ENCODE measurements at regions not wholly inside any gene's neighbourhood (a gene's known extent, or its start where the extent isn't known, plus 50 kb on each side); places are given as distances from the start of the nearest gene placed in this dataset.
A peak's percentile ranks its signal among the peaks of the same experiment; 100 is the strongest.
"Not testable (repeated sequence)": the region's sequence is repeated elsewhere in the genome, so short reads cannot be mapped to it uniquely, and the experiment has no call there.

GRCh38 chr17:20877384-20877783, 165.4 kb downstream of the USP22 start:
- H3K4me3 ChIP-seq (ENCODE audit: low read depth, low read length); POLR2A ChIA-PET; H3K36me3 ChIP-seq (ENCODE audit: control insufficient read depth in 2 of 2, insufficient read depth in 1 of 2, low read length in 2 of 2); H3K27ac ChIP-seq (ENCODE audit: extremely low read depth, low read depth, low read length); H3K9me3 ChIP-seq (ENCODE audit: control insufficient read depth, insufficient read depth, low read depth, low read length); CTCF ChIA-PET; H3K4me1 ChIP-seq (ENCODE audit: control insufficient read depth, insufficient read depth, low read length): not testable (repeated sequence)
- peak; percentile 98 for TF ChIP-seq ZNF677 (tag by site-specific recombination; IDR thresholded peaks at IDR 0.05)

GRCh38 chr17:20890338-20890737, 152.5 kb downstream of the USP22 start:
- POLR2A ChIA-PET: no interaction called here
- CTCF ChIA-PET: no interaction called here
- Histone ChIP-seq H3K36me3 (ENCODE audit: control insufficient read depth in 2 of 2, insufficient read depth in 1 of 2, low read length in 2 of 2) (no peaks in the 10 kb centered on the region), H3K9me3 (ENCODE audit: control insufficient read depth, insufficient read depth, low read depth, low read length) (no peaks in the 10 kb centered on the region), H3K4me3 (ENCODE audit: low read depth, low read length) (no peak overlapping the region), H3K4me1 (ENCODE audit: control insufficient read depth, insufficient read depth, low read length) (peaks cover 6% of the 10 kb centered on the region), H3K27ac (ENCODE audit: extremely low read depth, low read depth, low read length) (no peak overlapping the region)
- no peak for TF ChIP-seq ZNF114 (tag by site-specific recombination; IDR thresholded peaks at IDR 0.05)
- no peak for TF ChIP-seq ZNF747 (tag by site-specific recombination; IDR thresholded peaks at IDR 0.05)
- TF ChIP-seq ZNF76 (tag by site-specific recombination; IDR thresholded peaks at IDR 0.05; ENCODE audit: borderline replicate concordance, low read depth): no peak
- peak; percentile 81 for TF ChIP-seq SCRT2 (tag by site-specific recombination; IDR thresholded peaks at IDR 0.05)
- 0 out of 2 replicates have a peak, but pooled peaks have one; percentile 75 for TF ChIP-seq SCRT1 (tag by site-specific recombination; IDR thresholded peaks at IDR 0.05; ENCODE audit: borderline replicate concordance)
- no peak for TF ChIP-seq ZNF398 (tag by site-specific recombination; IDR thresholded peaks at IDR 0.05)
- no peak for TF ChIP-seq YY2 (tag by site-specific recombination; IDR thresholded peaks at IDR 0.05)
- TF ChIP-seq HOXD13 (CRISPR knock-in tag; IDR thresholded peaks at IDR 0.05; ENCODE audit: borderline replicate concordance): no peak

GRCh38 chr17:20895426-20895825, 147.4 kb downstream of the USP22 start:
- H3K4me3 ChIP-seq (ENCODE audit: low read depth, low read length); H3K27ac ChIP-seq (ENCODE audit: extremely low read depth, low read depth, low read length); H3K36me3 ChIP-seq (ENCODE audit: control insufficient read depth in 2 of 2, insufficient read depth in 1 of 2, low read length in 2 of 2); H3K4me1 ChIP-seq (ENCODE audit: control insufficient read depth, insufficient read depth, low read length); H3K9me3 ChIP-seq (ENCODE audit: control insufficient read depth, insufficient read depth, low read depth, low read length); POLR2A ChIA-PET; CTCF ChIA-PET: not testable (repeated sequence)

- no peak overlapping the region for H3K27ac ChIP-seq (ENCODE audit: extremely low read depth, low read depth, low read length)
- POLR2A ChIA-PET: no interaction called here
- H3K9me3 ChIP-seq (ENCODE audit: control insufficient read depth, insufficient read depth, low read depth, low read length): no peaks in the 10 kb centered on the region
- CTCF ChIA-PET: no interaction called here
- H3K4me1 ChIP-seq (ENCODE audit: control insufficient read depth, insufficient read depth, low read length): no peaks in the 10 kb centered on the region
- no peaks in the 10 kb centered on the region for H3K36me3 ChIP-seq (ENCODE audit: control insufficient read depth in 2 of 2, insufficient read depth in 1 of 2, low read length in 2 of 2)
- TF ChIP-seq ZNF155 (tag by site-specific recombination; IDR thresholded peaks at IDR 0.05) (no peak), ZNF157 (tag by site-specific recombination; IDR thresholded peaks at IDR 0.05) (no peak), ZNF16 (tag by site-specific recombination; IDR thresholded peaks at IDR 0.05; ENCODE audit: low read depth) (no peak), ZNF426 (tag by site-specific recombination; IDR thresholded peaks at IDR 0.05) (no peak), ZNF76 (tag by site-specific recombination; IDR thresholded peaks at IDR 0.05; ENCODE audit: borderline replicate concordance, low read depth) (no peak), SETDB1 (IDR thresholded peaks at IDR 0.05; ENCODE audit: insufficient read length, low read length) (no peak), ZBTB7A (tag by site-specific recombination; IDR thresholded peaks at IDR 0.05; ENCODE audit: low read depth) (no peak), ZNF146 (tag by site-specific recombination; IDR thresholded peaks at IDR 0.05) (no peak), ZNF23 (tag by site-specific recombination; IDR thresholded peaks at IDR 0.05; ENCODE audit: borderline replicate concordance) (no peak), ZNF596 (tag by site-specific recombination; IDR thresholded peaks at IDR 0.05) (no peak)
- no peak overlapping the region for H3K4me3 ChIP-seq (ENCODE audit: low read depth, low read length)
Observed at GRCh38 chr17:20896153-20896649, 146.6 kb downstream of the USP22 start.

- H3K4me1 ChIP-seq (ENCODE audit: control insufficient read depth, insufficient read depth, low read length); CTCF ChIA-PET; POLR2A ChIA-PET; H3K4me3 ChIP-seq (ENCODE audit: low read depth, low read length); H3K36me3 ChIP-seq (ENCODE audit: control insufficient read depth in 2 of 2, insufficient read depth in 1 of 2, low read length in 2 of 2); H3K9me3 ChIP-seq (ENCODE audit: control insufficient read depth, insufficient read depth, low read depth, low read length); H3K27ac ChIP-seq (ENCODE audit: extremely low read depth, low read depth, low read length): not testable (repeated sequence)
Observed at GRCh38 chr17:20898726-20899125, 144.1 kb downstream of the USP22 start.

GRCh38 chr17:20902496-20902895, 140.3 kb downstream of the USP22 start:
- CTCF ChIA-PET; H3K4me1 ChIP-seq (ENCODE audit: control insufficient read depth, insufficient read depth, low read length); H3K36me3 ChIP-seq (ENCODE audit: control insufficient read depth in 2 of 2, insufficient read depth in 1 of 2, low read length in 2 of 2); H3K4me3 ChIP-seq (ENCODE audit: low read depth, low read length); H3K27ac ChIP-seq (ENCODE audit: extremely low read depth, low read depth, low read length); POLR2A ChIA-PET; H3K9me3 ChIP-seq (ENCODE audit: control insufficient read depth, insufficient read depth, low read depth, low read length): not testable (repeated sequence)

Data from HEK293 (cell line).